HG03025 (cell line): ENCODE measurements at regions not wholly inside any gene's neighbourhood (a gene's known extent, or its start where the extent isn't known, plus 50 kb on each side); places are given as distances from the start of the nearest gene placed in this dataset.
"Not testable (repeated sequence)": the region's sequence is repeated elsewhere in the genome, so short reads cannot be mapped to it uniquely, and the experiment has no call there.

Source experiments
- ATAC-seq: cut with Tn5 transposase; IDR thresholded peaks from one replicate; pipeline ENCODE4 v1.9.1; 2021; ENCODE audit warnings: mild to moderate bottlenecking, moderate library complexity; ENCODE audit not compliant: unreplicated experiment, low FRiP score

GRCh38 chr5:13356226-13356625 is 588.3 kb downstream of the DNAH5 start:
- no peak for ATAC-seq

- ATAC-seq, result no peak
Measured at GRCh38 chr5:13354611-13355010, 589.9 kb downstream of the DNAH5 start.

DNA sequence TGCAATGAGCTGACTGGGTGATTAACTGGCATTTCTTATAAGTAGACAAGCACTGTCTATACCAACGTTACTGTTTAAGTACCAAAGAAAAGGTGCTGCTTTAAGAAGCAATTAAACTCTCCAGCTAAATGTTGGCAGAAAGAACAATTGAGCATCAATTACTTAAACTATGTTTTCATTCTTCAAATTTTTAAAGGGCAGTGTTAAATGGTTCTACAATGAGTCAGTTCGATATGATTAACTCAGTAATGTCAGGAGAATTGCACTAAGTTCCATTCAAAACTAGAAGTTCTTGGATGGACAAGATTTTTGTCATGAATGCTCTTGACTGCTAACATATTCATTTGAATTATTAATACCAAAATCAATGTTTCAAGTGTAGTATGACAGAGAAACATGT is 593.7 kb downstream of the DNAH5 start:
- ATAC-seq, result no peak

- ATAC-seq, result no peak
Measured at GRCh38 chr5:13348568-13348967, 595.9 kb downstream of the DNAH5 start.

- no peak for ATAC-seq
Measured at GRCh38 chr5:13346401-13346800, 598.1 kb downstream of the DNAH5 start.

DNA sequence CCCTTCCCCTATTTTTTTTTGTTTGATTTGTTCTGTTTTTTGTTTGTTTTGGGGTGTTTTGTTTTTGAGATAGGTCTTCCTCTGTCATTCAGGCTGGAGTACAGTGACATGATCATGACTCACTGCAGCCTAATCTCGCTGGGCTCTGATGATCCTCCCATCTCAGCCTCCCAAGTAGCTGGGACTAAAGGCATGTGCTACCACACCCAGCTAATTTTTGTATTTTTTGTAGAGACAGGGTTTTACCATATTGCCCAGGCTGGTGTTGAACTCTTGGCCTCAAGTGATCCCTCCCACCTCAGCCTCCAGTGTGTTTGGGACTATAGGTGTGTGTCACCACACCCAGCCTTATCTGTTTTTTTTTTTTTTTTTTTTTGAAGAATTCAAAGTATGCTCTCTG is 605.4 kb downstream of the DNAH5 start:
- no peak for ATAC-seq

DNA sequence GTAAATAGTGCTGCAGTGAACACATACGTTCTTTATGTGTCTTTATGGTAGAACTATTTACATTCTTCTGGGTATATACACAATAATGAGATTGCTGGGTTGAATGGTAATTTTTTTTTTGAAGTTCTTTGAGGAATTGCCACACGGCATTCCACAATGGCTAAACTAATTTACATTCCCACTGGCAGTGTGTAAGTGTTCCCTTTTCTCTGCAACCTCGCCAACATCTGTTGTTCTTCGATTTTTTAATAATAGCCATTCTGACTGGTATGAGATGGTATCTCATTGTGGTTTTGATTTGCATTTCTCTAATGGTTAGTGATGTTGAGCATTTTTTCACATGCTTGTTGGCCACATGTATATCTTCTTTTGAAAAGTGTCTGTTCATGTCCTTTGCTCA is 609.5 kb downstream of the DNAH5 start:
- not testable (repeated sequence) for ATAC-seq

DNA sequence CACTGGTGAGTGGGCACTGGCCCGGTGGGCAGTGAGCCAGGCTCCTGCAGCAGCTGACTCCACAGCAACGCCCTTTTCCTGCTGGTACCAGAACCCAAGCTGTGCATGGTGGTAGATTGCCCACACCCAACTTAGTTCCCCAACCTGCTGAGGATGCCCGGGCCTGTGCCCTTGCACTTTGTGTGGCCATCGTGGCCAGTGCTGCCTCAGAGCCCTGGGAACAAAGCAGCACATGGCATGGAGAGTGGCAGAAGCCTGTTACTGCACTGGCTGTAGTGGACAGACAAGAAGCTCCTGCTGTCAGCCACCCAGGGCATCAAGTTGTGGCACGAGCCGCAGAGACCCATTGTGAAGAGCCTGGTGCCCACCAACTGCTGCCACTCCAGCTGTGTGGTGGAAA is 612.9 kb downstream of the DNAH5 start:
- ATAC-seq, result no peak

GRCh38 chr5:13328316-13328715 is 616.2 kb downstream of the DNAH5 start:
- ATAC-seq, result no peak

DNA sequence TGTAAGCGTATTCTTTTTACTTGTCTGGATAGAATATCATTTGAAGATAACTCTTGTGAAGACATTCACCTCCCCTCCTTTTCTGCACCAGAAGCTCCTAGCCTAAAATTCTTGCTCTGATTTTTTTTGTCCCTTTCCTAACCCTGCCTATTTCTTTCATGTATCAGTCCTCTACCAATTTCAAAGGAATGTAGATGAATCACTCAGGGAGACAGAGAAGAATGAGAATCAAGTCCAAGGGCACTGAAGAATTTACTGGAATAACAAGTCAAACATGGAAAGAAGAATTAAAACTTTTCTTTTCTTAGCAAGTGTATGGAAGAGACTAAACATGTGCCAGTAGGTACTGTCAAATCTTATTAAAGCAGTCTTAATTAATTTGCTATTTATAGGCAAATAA is 618.7 kb downstream of the DNAH5 start:
- ATAC-seq, result no peak

DNA sequence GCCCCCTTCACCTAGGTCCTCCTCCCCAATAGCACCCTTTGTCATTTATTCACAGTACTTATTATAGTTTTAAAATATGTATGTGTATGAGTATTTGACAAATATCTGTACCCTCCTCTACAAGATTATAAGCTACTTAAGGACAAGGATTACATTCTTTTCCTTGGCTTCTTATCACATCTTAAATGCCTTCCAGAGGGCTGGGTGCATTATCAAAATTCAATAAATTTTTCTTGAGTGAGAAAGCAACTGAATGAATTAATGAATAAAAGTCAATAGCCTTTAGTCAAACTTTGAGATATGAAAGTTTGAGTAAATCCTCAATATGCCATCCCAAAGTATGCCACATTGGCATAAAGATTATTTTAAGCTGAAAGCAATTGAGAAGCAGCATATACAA is 621.7 kb downstream of the DNAH5 start:
- ATAC-seq, result no peak

GRCh38 chr5:13317654-13318053 is 626.8 kb downstream of the DNAH5 start:
- ATAC-seq, result no peak

DNA sequence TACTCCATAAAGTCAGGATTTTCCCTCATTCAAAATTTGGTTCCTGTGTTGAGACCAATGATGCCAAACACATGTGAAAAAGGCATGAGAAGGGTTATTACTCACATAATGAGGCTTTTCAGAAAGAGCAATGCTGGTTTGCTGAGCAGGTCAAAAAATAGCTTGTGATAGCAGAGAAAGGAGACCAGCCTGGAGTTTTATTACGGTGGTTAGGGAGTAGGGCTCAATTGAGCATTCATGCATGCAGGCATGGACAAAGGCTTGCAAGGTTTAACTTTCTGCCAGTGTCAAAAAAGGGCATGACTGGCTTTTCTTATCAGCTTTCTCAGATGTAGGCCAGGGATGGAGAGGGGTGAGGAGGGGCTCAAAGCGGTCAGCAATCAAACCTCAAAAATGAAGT is 628.3 kb downstream of the DNAH5 start:
- no peak for ATAC-seq

DNA sequence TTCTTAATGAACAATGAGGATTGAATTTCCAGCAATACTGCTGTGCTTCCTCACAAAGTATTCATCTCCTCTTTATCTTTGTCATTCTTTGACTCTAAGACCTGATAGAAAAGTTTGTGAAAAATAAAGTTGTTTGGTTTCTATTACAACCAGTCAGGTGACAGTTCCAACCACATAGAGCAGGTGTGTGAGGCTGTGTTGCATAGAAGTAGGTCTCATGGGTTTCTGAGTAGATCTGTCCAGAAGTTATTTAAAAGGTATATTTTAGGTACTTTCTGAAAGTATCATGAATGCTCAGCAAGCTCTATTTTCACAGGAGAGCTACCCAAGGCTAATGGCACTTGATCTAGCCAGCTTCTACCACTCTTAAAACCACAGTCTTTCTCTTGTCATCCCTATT is 637.0 kb downstream of the DNAH5 start:
- no peak for ATAC-seq

- ATAC-seq, result no peak
Measured at GRCh38 chr5:13303445-13303844, 641.0 kb downstream of the DNAH5 start.

GRCh38 chr5:13278811-13279210 is 665.7 kb downstream of the DNAH5 start:
- ATAC-seq, result no peak

- no peak for ATAC-seq
Measured at GRCh38 chr5:13278148-13278547, 666.3 kb downstream of the DNAH5 start.

- no peak for ATAC-seq
Measured at GRCh38 chr5:13276156-13276555, 668.3 kb downstream of the DNAH5 start.

- ATAC-seq, result no peak
Measured at GRCh38 chr5:13263701-13264100, 680.8 kb downstream of the DNAH5 start.

GRCh38 chr5:13253111-13253510 is 691.4 kb downstream of the DNAH5 start:
- no peak for ATAC-seq

- no peak for ATAC-seq
Measured at GRCh38 chr5:13252699-13253098, 691.8 kb downstream of the DNAH5 start.

GRCh38 chr5:13251623-13252376 is 692.7 kb downstream of the DNAH5 start:
- no peak for ATAC-seq
